HG03354 (cell line): ENCODE measurements at regions not wholly inside any gene's neighbourhood (a gene's known extent, or its start where the extent isn't known, plus 50 kb on each side); places are given as distances from the start of the nearest gene placed in this dataset.
"Not testable (repeated sequence)": the region's sequence is repeated elsewhere in the genome, so short reads cannot be mapped to it uniquely, and the experiment has no call there.

ENCODE experiments used
- ATAC-seq: cut with Tn5 transposase; IDR thresholded peaks from one replicate; pipeline ENCODE4 v1.9.1; 2021; ENCODE audit warnings: mild to moderate bottlenecking; ENCODE audit not compliant: unreplicated experiment, poor library complexity, severe bottlenecking

DNA sequence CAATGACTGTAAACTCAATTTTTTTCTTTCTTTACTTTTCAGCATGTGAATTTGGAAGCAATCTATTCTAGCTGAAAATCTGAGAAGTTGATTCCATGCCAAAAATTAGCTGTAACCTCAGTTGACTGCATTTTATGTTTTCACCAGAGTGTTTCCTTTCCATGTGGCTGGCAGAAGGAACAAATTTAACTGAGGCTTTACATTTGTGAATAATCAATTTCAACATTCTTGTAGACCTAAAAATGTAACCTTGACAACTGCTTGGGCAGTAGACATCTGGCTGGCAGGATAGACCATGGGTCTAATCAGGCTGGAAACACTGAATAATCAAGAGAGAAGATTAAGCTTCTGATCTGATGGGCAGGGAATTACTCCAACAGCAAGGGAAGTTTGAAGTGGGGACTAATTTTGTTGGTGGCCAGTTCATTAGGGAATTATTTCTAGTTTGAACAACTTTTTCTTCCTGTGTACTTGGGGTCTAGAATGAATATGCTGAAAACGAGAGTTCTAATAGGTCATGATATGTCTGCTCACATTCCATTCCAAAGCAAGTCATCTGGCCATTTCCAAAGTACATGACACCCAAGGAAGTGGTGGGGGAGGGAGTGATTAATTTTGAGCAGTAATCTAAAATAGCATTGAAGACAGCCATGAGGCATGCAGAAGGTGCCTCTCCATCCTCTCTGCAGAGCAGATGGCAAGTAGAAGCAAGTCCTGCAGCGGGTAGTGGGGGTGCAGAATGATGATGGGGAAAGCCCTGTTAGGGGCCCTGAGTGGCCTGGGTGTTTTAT, 68.2 kb downstream of the ATP23 start:
- ATAC-seq: no peak

DNA sequence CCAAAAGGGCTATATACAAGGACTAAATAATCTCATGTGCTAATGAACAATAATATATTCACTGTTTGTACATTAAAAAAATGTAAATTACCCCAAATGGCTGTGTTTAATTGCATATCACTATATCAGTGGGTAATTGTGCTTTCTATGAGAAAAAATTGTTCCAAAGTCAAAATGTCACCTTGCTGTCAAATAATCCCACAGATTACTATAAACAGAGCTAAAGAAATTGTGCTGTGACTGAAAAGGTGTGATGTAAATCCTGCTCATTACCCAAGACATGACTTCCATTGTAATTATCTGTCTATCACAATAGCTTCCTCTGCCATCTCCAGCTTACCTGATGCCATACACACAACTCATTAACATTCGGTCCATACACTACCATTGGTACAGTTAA, 70.3 kb downstream of the ATP23 start:
- no peak for ATAC-seq

GRCh38 chr12:58022379-58023020, 81.1 kb downstream of the ATP23 start:
- ATAC-seq: not testable (repeated sequence)

DNA sequence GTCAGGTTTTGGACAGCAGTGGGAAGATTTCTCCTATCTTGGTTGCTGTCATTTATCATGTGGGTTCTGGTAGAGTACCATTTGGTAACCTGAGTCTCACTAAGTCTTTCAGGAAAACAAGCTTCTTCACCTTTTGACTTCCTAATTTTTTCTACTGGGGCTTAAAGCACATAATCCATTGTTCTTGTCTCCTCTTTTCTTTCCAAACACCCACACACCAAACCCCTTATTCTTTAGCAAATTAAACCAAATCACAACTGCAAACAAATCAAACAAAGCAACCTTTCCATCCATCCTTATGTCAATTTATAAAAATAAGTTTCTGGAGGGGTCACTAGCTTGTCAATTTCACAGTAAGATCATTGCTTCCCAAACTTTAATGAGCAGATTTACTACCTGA, 84.1 kb downstream of the ATP23 start:
- no peak for ATAC-seq

DNA sequence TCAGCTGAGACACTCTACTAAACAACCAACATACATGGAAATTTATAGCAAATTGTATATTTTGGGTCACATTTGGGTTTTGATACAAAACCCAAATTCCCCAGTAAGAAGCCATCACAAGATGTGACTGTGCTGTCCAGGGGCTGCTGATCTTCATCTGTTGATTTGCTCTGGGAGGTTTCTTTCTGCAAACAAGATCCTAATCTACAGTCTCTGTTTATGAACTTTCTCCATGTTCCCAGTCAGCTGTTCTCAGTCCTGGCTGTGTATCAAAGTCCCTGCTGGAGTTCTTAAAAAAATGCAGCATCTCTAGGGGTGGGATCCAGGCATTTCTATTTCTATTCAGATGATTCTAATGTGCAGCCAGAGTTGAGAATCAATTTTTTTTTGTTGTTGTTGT, 85.1 kb downstream of the ATP23 start:
- no peak for ATAC-seq

DNA sequence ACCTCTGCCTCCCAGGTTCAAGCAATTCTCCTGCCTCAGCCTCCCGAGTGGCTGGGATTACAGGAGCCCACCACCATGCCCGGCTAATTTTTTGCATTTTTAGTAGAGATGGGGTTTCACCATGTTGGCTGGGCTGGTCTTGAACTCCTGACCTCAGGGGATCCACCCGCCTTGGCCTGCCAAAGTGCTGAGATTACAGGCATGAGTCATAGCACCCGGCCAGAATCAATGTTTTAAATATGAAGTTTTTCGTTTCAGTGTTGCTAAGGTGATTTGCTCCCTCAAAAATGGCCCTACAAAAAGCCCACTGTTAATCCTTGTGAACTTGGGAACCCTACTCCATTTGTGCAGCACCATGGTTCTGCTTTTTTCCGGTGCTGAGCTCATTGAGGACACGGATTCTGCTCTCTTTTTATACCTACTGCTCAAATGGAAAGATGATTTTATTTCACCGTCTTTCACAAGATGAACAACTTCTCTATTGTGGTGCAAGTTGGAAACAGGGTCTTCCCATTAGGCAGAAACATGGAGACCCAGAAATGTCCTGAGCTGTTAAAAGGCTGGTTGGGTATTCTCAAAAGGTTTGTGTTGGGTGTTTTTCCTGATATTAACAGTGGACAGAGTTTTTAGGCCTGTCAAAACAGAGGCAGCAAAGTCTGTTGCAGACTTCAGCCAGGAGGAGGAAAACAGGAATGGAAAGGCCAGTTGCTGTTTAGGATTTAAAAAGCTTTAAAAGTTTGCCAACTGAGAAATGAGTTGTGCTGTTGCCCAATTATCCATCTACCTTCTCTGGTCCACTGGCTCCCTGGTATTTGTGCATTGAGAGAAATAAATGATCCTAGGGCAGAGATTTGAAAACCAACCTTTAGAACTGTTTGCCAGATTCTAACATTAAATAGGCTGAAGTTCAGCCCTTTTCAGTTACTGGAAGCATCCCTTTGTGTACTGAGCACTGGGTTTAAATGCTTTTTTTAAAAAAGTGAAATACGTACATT, 85.8 kb downstream of the ATP23 start:
- ATAC-seq: no peak

DNA sequence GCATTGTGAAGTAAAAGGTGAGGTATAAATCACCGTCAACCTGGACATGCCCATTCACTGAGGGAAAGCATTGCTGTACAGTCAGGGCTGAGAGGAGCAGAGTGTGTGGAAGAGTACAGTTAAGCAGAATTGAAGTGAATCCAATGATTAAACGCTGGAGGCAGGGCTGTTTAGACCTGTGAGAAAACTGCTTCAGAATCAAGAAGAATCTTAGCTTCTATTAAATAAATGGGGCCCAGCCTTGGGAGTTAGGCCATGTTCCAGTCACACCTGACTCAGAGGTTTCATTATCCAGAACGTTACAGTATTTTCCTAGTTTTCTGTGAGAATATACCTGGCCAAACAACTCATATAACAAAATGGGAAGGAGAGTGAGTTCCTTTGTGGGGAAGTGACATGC, 86.9 kb downstream of the ATP23 start:
- ATAC-seq: no peak

- no peak for ATAC-seq
Observed at GRCh38 chr12:58029260-58029659, 87.9 kb downstream of the ATP23 start.

DNA sequence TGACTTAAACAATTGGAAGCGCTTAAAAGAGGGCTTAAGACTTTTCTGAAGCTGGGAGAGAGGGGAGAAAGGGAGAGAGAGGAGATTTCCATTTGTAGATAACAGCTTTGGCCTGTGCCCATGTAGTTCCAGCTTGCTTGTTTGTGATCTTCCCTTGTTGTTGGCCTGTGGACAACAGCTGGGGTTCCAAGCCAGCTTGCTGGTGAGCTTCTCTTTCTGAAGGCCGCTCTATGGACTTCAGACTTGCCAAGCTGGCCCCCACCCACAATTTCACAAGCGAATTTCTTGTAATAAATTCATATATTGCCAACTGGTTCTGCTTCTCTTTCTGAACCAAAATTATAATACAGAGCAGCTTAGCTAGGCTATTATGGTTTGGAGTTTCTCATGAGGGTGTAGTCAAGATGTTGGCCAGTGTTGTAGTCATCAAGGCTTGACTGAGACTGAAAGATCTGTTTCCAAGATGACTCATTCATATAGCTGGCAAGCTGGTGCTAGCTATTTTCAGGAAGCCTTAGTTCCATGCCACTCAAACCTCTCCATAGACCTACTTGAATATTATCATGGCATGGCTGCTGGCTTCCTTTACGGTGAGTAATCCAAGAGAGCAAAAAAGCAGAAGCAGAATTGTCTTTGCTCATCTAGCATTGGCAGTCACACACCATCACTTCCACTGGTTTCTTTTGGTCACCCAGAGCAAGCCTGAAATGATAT, 89.4 kb downstream of the ATP23 start:
- ATAC-seq: no peak

GRCh38 chr12:58032156-58032555, 90.8 kb downstream of the ATP23 start:
- no peak for ATAC-seq

- ATAC-seq: no peak
Observed at GRCh38 chr12:58033831-58034230, 92.5 kb downstream of the ATP23 start.

GRCh38 chr12:58034311-58034710, 92.9 kb downstream of the ATP23 start:
- no peak for ATAC-seq

GRCh38 chr12:58034712-58035111, 93.3 kb downstream of the ATP23 start:
- no peak for ATAC-seq

- no peak for ATAC-seq
Observed at GRCh38 chr12:58041441-58041840, 100.1 kb downstream of the ATP23 start.

DNA sequence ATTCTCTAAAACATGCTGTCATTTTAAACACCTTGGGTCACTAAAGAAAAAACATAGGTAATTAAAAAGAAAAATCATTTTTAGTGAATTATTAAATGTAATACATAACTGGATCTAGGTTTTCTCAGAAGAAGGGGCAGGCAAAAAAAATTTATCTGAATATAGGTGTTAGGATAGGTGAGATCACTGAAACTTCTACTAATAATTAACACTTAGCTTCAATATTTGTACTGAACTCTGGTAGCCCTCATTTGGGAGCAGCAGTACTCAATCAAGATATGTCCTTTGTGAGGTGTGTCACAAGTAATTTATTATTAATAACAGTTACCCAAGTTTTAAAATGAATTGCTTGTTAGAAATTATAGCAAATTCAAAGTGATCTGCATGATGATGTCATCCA, 103.6 kb downstream of the ATP23 start:
- ATAC-seq: no peak

- ATAC-seq: no peak
Observed at GRCh38 chr12:58046271-58046670, 104.9 kb downstream of the ATP23 start.

- no peak for ATAC-seq
Observed at GRCh38 chr12:58051378-58051777, 110.0 kb downstream of the ATP23 start.

DNA sequence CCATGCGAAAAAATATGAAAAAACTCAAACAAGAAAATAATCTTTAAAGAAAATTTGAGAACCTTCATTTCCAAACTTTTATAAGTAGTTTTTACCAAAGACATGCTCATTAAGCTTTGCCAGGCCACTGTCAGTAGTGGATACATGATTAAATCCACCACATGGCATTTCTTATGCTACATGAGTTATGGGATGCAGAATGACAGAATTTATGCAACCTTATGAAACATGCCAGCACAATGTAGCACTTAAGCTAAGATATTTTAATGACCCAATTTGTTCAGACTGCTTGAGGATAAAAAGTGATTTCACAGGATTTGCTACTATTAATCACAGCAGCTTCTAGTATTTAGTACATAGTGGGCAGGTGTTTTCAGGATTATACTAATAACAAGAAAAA, 123.3 kb downstream of the ATP23 start:
- no peak for ATAC-seq

- ATAC-seq: no peak
Observed at GRCh38 chr12:58066296-58066695, 124.9 kb downstream of the ATP23 start.
